Peyer's patch (tissue), 4 donors: ENCODE measurements at regions not wholly inside any gene's neighbourhood (a gene's known extent, or its start where the extent isn't known, plus 50 kb on each side); places are given as distances from the start of the nearest gene placed in this dataset.

Source experiments
- DNase-seq, 3 donors: peaks; one replicate each; pipeline ENCODE4 v3.0.0-alpha.2; 2017 to 2019
- H3K27ac ChIP-seq, 4 donors: fragments of 200-600 bp; sonication (generic); one replicate each; pipeline ENCODE4 v1.5.1; 2016 to 2019
- H3K27me3 ChIP-seq, 2 donors: fragments of 200-600 bp; sonication (generic); one replicate each; pipeline ENCODE4 v1.5.1; 2019
- H3K36me3 ChIP-seq, 3 donors: fragments of 200-600 bp; sonication (generic); one replicate each; pipeline ENCODE4 v1.5.1; 2016 to 2019
- H3K4me1 ChIP-seq, 4 donors: fragments of 200-600 bp; sonication (generic); one replicate each; pipeline ENCODE4 v1.5.1; 2016 to 2019
- H3K4me3 ChIP-seq, 4 donors: fragments of 200-600 bp; sonication (generic); 1 replicate in 3 of 4; 2 replicates in 1 of 4; pipeline ENCODE4 v1.5.1; 2016 to 2019; ENCODE audit warnings: mild to moderate bottlenecking in 1 of 4
- H3K9me3 ChIP-seq, 4 donors: fragments of 200-600 bp; sonication (generic); one replicate each; pipeline ENCODE4 v1.5.1; 2016 to 2019; ENCODE audit warnings: mild to moderate bottlenecking in 1 of 4
- CTCF ChIP-seq, 6 experiments: fragments of 450-650 bp in 4 of 6; fragments of 200-600 bp in 2 of 6; sonication (generic) in 1 of 6; IDR thresholded peaks; one replicate each; pipeline ENCODE4 v1.5.1; 2017 to 2019; ENCODE audit warnings: antibody characterized with exemption in 6 of 6, mild to moderate bottlenecking in 3 of 6, moderate library complexity in 1 of 6
- POLR2A ChIP-seq, 2 donors: fragments of 450-650 bp; IDR thresholded peaks; one replicate each; pipeline ENCODE4 v1.5.1; 2017; ENCODE audit warnings: antibody characterized with exemption in 2 of 2, mild to moderate bottlenecking in 2 of 2, moderate library complexity in 2 of 2

DNA sequence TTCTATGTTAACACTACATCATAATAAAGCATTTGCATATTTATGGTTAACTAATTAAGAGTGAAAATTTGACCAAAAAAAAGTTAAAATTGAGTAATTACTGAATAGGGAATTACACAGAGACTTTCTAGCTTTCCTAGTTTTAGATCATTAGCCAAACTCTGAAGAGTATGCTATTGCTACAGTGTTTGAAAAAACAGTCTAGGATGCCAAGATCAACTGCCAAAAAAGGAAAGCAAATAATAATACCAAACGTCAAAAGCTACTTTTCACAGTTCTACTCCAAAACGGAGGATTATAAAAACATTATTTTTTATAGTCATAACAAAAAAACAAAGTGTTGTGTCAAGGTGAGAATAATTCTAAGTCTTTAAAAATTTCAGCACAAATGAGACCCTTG is 359.8 kb upstream of the CTSO start:
- no peak for DNase-seq
- Histone ChIP-seq H3K27ac (no peak overlapping the region), H3K27me3 (no peaks in the 10 kb centered on the region), H3K9me3 (peaks cover 0 to 4% (median 0%) of the 10 kb centered on the region in 4 donors), H3K4me1 (no peaks in the 10 kb centered on the region), H3K36me3 (no peaks in the 10 kb centered on the region), H3K4me3 (no peak overlapping the region)
- TF ChIP-seq CTCF (IDR thresholded peaks at IDR 0.05) = no peak
- TF ChIP-seq POLR2A (IDR thresholded peaks at IDR 0.05) = no peak

DNA sequence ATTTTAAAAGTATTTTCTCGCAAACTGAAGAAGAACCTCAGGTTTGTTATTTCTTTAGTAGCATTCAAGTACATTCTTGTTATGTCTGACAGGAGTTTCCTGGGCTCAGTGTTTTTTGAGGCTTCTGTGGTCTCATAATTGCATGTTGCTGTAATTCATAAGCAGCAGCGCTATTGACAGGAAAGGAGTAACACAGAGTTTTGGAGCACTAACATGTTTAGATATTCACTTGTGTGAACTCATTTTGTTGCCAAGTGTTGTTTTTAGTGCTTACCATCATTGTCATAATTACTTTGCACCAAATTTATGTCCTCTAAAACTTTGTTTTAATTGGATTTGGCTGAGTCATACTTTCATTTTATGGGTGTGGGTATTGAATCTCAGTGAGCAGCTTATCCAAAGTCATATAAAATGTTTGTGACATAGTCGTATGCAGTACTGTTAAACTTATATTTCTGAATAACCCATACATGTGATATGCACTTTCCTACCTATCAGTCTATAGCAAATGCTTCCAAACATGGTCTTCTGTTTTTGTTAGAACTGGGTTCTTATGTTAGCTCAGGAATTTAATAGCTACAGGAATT is 358.7 kb upstream of the CTSO start:
- no peak for DNase-seq
- Histone ChIP-seq H3K27ac (no peak overlapping the region), H3K4me1 (no peaks in the 10 kb centered on the region), H3K9me3 (peaks cover 0 to 3% (median 0%) of the 10 kb centered on the region in 4 donors), H3K4me3 (no peak overlapping the region), H3K36me3 (no peaks in the 10 kb centered on the region), H3K27me3 (no peaks in the 10 kb centered on the region)
- TF ChIP-seq CTCF (IDR thresholded peaks at IDR 0.05) (no peak), POLR2A (IDR thresholded peaks at IDR 0.05) (no peak)

GRCh38 chr4:156309031-156309430 is 355.4 kb upstream of the CTSO start:
- no peak for DNase-seq
- no peaks in the 10 kb centered on the region for H3K36me3 ChIP-seq
- no peak for TF ChIP-seq CTCF (IDR thresholded peaks at IDR 0.05)
- TF ChIP-seq POLR2A (IDR thresholded peaks at IDR 0.05) = no peak
- H3K4me3 ChIP-seq = no peak overlapping the region
- no peaks in the 10 kb centered on the region for H3K9me3 ChIP-seq
- no peaks in the 10 kb centered on the region for H3K27me3 ChIP-seq
- H3K27ac ChIP-seq = no peak overlapping the region
- H3K4me1 ChIP-seq = no peaks in the 10 kb centered on the region

DNA sequence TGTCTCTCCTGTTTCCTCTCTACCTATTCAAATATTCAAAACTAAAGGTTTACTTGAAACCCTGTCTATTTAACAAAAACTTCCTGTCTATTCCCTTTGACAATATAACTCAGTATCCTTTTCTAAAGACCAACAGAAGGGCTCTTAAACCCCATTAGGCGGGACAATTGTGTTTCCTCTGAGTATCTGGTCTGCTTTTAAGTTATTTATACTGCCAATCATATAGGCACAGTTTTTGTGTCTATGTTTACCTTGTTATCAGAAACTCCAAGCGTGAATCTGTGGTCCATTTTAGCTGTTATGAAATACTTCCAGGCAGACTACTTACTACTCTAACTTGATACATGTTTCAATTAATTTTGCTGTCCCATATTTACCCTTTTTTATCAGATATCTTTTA is 350.0 kb upstream of the CTSO start:
- Histone ChIP-seq H3K4me3 (no peak overlapping the region), H3K4me1 (no peaks in the 10 kb centered on the region), H3K9me3 (no peaks in the 10 kb centered on the region), H3K36me3 (no peaks in the 10 kb centered on the region), H3K27me3 (no peaks in the 10 kb centered on the region), H3K27ac (no peak overlapping the region)
- DNase-seq = no peak
- TF ChIP-seq CTCF (IDR thresholded peaks at IDR 0.05) (no peak), POLR2A (IDR thresholded peaks at IDR 0.05) (no peak)

DNA sequence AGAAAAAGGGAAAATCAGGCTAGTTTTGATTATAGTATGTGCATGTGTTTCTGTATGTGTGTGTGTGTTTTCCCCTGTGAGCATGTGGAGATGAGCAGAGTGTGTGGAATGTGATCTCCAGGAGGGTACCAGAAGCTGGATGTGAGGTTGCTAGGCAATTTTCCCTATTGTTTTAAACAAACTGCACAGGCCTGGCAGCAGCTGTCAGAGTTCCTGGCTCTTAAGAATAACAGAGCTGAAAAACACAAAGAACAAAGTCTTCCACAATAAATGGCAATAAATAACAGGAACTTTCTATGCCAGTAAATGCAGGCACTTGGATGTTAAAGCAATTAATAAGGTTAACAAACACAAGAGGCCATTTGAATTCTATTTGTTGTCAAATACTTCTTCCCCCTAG is 344.6 kb upstream of the CTSO start:
- Histone ChIP-seq H3K27ac (peak overlapping the region in 1 of 4 donors; percentile 36), H3K4me3 (no peak overlapping the region)

DNA sequence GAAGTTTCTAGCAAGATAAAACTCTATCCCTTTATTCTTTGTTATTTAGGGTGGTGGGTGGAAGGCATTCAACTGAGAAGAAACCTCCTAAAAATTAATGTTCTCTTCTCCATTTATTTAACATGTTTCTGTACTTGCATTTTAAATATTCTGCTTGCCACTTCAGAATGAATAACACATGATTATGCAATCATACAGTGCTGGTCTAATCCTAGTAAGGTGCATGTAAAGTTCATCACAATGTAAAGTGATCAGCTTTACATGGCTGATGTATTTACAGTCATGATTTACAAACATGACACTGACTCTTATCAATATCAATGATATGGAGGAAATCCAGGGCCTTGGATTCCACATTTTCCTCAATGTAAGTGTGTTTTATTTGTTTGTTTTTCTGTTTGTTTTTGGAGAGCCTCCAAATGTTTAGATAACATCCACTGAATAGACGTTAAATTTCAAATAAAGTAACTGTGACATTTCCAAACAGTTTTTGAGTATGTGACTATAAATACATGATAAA is 342.1 kb upstream of the CTSO start:
- no peak for DNase-seq
- H3K4me1 ChIP-seq = no peaks in the 10 kb centered on the region
- no peaks in the 10 kb centered on the region for H3K27me3 ChIP-seq
- no peak overlapping the region for H3K27ac ChIP-seq
- no peak overlapping the region for H3K4me3 ChIP-seq
- no peak for TF ChIP-seq POLR2A (IDR thresholded peaks at IDR 0.05)
- TF ChIP-seq CTCF (IDR thresholded peaks at IDR 0.05) = no peak
- no peaks in the 10 kb centered on the region for H3K9me3 ChIP-seq
- no peaks in the 10 kb centered on the region for H3K36me3 ChIP-seq

More for the DNA sequence above, 344.6 kb upstream of the CTSO start:
- Histone ChIP-seq H3K9me3 (no peaks in the 10 kb centered on the region), H3K27me3 (no peaks in the 10 kb centered on the region), H3K36me3 (no peaks in the 10 kb centered on the region), H3K4me1 (no peaks in the 10 kb centered on the region)
- no peak for TF ChIP-seq POLR2A (IDR thresholded peaks at IDR 0.05)
- DNase-seq = no peak
